ENCODE measurements at regions not wholly inside any gene's neighbourhood (a gene's known extent, or its start where the extent isn't known, plus 50 kb on each side); places are given as distances from the start of the nearest gene placed in this dataset.

- no peak for DNase-seq (ENCODE audit: low read depth)
- H3K4me3 ChIP-seq (replicated peaks; ENCODE audit: low read depth, low read length) = no peak overlapping the region
- TF ChIP-seq CTCF (IDR thresholded peaks at IDR 0.05; ENCODE audit: low read length, missing control alignments) = no peak
Observed at GRCh38 chr13:73388586-73388985, 329.8 kb downstream of the KLF5 start.

GRCh38 chr13:73387318-73387717, 328.5 kb downstream of the KLF5 start:
- H3K4me3 ChIP-seq (replicated peaks; ENCODE audit: low read depth, low read length) = no peak overlapping the region
- TF ChIP-seq CTCF (IDR thresholded peaks at IDR 0.05; ENCODE audit: low read length, missing control alignments) = no peak
- no peak for DNase-seq (ENCODE audit: low read depth)

- DNase-seq (ENCODE audit: low read depth) = no peak
- TF ChIP-seq CTCF (IDR thresholded peaks at IDR 0.05; ENCODE audit: low read length, missing control alignments) = no peak
- H3K4me3 ChIP-seq (replicated peaks; ENCODE audit: low read depth, low read length) = no peak overlapping the region
Observed at GRCh38 chr13:73385848-73386247, 327.0 kb downstream of the KLF5 start.

GRCh38 chr13:73372666-73373627, 314.1 kb downstream of the KLF5 start:
- no peak for TF ChIP-seq CTCF (IDR thresholded peaks at IDR 0.05; ENCODE audit: low read length, missing control alignments)
- H3K4me3 ChIP-seq (replicated peaks; ENCODE audit: low read depth, low read length) = no peak overlapping the region

GRCh38 chr13:73370066-73370465, 311.3 kb downstream of the KLF5 start:
- no peak overlapping the region for H3K4me3 ChIP-seq (replicated peaks; ENCODE audit: low read depth, low read length)
- no peak for DNase-seq (ENCODE audit: low read depth)
- no peak for TF ChIP-seq CTCF (IDR thresholded peaks at IDR 0.05; ENCODE audit: low read length, missing control alignments)

More at GRCh38 chr13:73372666-73373627, 314.1 kb downstream of the KLF5 start:
- DNase-seq (ENCODE audit: low read depth) = no peak

- no peak for TF ChIP-seq CTCF (IDR thresholded peaks at IDR 0.05; ENCODE audit: low read length, missing control alignments)
- H3K4me3 ChIP-seq (replicated peaks; ENCODE audit: low read depth, low read length) = no peak overlapping the region
- DNase-seq (ENCODE audit: low read depth) = no peak
Observed at GRCh38 chr13:73369095-73369494, 310.3 kb downstream of the KLF5 start.

Measured in fibroblast of pulmonary artery (primary cell).